HG02610 (cell line): ENCODE measurements at regions not wholly inside any gene's neighbourhood (a gene's known extent, or its start where the extent isn't known, plus 50 kb on each side); places are given as distances from the start of the nearest gene placed in this dataset.
"Not testable (repeated sequence)": the region's sequence is repeated elsewhere in the genome, so short reads cannot be mapped to it uniquely, and the experiment has no call there.

Experiments
- ATAC-seq: cut with Tn5 transposase; IDR thresholded peaks from one replicate; pipeline ENCODE4 v1.9.1; 2021; ENCODE audit warnings: mild to moderate bottlenecking, moderate library complexity; ENCODE audit not compliant: unreplicated experiment

DNA sequence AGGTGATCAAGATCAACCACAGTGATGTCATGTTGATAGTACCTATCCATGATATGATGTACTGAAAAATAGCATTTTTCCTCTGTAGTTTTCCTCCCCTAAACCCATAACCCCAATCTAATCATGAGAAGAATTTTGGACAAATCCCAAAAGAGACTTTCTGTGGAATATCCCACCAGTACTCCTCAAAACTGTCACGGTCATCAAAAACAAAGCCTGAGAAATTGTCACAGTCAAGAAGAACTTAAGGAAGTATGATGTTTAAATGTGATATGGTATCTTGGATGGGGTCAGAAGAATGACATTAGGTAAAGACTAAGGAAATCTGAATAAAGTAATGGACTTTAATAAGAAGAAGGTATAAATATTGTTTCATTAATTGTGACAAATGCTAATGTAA, 248.8 kb downstream of the RMST start:
- ATAC-seq: no peak

DNA sequence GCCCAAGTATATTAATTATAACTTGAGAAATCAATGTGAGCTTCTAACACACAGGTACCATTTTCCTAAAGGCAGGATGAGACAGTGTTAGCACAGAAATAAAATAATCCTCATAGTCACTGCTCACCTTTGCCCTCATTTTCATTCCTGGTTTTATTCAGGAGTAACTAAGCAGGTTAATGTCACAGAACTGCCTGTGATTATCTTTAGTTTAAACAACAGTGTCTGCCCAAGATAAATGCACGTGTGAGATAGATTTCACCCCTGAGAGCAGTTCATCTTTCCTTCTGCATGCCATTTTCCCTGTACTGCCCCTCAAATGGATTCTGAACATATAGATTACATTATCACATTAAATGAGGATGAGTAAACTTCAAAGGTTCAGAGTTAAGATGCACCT, 250.7 kb downstream of the RMST start:
- no peak for ATAC-seq

DNA sequence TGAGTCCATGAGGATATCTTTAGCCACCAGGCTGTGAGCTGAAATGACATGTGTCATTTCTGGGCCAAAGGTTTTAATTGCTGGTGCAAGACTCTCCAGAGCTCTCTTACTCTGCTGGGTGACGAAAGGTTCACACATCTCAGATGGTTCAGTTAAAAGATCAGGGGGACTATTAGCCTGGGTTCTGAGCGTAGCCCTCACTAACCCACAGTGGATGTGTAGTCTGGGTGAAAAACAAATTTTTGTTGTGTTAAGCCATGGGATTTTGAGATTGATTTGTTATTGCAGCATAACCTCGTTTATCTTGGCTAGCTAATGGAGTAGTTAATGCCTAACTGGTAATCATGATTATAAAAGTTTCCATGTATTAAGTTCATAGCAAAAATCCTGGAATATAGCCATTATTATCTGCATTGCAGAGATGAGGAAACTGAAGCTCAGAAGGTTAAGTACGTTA, 251.5 kb downstream of the RMST start:
- no peak for ATAC-seq

DNA sequence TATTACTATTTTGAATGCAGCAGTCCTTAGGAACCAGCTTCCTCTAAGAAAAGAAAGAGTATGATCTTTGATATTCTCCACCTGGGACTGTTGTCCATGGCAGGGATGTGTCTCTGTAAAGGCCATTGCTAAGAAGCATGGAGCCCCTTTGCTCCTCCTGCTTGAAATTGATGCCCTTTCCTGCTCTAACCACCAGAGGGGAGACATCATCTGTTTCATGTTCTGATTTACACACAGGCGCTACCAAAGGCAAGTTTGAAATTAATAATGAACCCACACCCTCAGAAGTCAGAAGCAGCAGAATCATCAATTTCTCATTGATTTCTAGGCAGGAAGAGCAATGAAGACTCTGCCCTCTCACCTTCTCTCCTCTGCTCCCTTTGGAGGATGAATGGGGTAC, 253.8 kb downstream of the RMST start:
- ATAC-seq: no peak

DNA sequence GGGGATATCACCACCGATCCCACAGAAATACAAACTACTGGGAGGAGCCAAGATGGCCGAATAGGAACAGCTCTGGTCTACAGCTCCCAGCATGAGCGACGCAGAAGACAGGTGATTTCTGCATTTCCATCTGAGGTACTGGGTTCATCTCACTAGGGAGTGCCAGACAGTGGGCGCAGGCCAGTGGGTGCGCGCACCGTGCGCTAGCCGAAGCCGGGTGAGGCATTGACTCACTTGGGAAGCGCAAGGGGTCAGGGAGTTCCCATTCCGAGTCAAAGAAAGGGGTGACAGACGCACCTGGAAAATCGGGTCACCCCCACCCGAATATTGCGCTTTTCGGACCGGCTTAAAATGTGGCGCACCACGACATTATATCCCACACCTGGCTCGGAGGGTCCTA, 261.2 kb downstream of the RMST start:
- ATAC-seq: not testable (repeated sequence)

DNA sequence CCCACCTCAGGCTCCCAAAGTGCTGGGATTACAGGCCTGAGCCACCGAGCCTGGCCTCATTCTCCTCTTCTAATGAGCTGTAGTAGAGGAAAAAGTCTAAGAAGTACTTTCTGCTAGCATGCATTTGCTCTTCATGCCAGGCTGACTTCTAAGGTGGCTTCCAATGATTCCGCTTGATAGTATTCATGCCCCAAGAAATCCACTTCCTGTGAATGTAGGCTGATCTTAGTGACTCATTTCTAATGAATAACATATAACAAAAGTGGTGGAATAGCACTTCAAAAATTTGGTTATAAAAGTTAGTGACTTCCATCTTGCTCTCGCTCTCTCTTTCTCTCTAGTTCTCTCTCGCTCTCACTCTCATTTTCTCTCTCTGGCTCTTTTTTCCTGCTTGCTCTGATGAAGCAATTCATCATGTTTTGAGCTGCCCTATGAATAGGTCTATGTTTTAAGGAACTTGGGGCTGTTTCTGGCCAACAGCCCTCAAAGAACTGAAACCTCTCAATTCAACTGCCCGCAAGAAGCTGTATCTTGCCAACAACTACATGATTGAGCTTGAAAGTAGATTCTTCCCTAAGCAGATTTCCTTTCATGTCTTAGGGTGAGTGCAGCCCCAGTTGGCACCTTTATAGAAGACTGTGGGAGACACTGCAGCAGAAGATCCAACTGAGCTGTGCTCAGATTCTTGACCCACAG, 282.9 kb downstream of the RMST start:
- ATAC-seq: no peak

DNA sequence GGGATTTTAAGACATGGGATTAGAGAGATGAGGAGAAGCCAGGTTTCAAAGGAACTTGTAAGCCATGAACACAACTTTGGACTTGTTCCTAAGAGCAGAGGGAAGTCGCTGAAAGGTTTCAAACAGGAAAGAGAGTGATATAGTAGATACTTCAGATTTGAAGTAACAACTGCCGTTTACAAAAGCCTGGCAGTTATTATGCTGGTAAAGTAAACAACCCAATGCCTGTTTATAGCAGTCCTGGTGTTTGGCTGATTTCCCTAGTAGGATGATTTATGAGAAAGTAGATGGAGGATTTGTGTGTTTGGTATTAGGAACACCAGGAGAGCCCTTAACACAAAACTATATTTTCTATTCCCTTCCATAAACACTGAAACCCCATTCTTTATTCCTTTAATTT, 285.7 kb downstream of the RMST start:
- ATAC-seq: no peak

DNA sequence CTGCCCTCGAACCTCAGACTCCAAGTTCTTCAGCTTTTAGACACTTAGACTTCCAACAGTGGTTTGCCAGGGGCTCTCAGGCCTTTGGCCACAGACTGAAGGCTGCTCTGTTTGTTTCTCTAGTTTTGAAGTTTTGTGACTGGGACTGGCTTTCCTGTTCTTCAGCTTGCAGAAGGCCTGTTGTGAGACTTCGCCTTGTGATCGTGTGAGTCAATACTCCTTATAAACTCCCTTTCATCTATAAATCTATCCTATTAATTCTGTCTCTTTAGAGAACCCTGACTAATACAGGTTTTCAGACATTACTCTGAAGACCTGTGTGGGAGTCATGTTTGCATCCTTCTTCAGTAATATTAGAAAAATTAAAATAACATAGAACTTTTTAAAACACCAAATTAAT, 289.1 kb downstream of the RMST start:
- no peak for ATAC-seq

DNA sequence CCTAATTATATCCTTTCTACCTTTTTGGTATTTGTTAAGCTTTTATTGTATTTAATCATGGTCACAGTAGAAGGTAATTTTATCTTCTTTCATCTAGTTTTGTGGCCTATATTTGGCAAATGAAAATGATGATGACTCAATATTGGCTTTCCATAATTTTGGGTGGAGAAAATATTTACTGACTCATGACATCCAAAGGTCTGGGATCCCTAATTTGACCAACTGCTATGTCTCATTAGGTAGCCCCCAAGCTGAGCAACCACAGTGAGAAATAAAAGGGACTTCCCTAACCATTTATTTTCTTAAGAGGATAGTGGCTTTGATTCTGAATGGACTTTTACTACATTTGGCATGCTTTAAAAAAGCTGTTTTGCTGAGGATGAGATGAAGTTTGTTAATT, 289.5 kb downstream of the RMST start:
- no peak for ATAC-seq

DNA sequence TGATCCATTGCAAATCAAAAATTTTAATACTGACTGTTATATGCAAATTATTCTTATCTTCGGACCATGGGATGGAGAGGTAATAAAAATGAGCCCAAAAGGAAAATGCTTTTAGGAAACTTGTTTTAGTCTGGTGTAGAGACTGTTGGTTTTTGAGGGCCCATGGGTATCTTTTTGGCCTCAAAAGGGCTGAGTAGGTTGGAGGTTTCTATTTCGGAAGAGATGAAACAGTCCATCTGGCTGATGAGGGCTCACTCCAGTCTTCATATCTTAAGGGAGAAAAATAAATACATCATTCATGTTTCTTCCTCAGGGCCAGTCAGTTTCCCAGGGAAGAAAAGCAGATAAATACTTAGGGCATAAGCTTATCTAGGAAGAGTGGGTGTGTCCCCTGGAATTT, 290.7 kb downstream of the RMST start:
- no peak for ATAC-seq

DNA sequence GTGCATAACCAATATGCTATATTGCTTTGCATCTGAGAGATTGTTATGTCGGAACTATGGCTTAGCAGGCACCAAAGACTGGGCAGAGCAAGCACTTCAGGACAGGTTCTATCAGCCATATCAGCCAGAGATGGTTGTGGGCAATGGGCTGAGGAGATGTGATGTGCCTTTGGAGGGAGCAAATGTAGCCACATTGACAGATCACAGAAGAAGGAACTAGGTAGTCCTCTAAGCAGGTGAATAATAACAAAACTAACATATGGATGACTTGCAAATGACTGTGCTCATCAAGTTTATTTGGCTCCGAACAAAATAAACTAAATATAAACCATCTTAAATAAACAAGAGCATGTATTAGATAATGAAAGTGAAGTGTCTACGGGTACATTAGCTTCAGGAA, 291.7 kb downstream of the RMST start:
- ATAC-seq: no peak

DNA sequence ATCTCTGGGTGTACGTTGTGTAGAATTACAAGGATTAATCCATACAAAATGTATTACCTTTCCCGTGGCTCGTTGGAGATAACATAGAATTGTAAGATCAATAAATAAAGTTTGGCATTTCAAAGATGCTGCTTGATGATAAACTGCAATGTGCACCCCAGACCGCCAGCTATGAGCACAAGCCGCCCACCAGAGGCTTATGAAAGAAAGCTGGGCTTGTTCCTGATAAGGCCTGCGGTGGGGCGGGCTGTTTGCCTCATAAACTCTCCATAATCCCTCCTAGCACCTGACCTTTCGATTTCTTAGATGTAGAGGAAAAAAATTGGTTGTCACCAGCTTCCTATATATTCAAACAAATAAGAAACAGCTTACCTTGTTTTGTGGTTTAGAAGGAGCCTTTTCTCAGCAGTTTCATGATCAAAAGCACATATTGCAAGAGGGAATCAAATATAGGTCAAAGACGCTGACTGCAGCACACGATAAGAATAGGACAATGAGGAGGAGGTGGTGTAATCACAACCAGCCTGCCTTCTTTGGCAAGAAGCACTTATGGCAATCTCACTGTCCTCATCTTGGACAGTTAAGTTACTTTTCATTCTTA, 293.6 kb downstream of the RMST start:
- no peak for ATAC-seq

DNA sequence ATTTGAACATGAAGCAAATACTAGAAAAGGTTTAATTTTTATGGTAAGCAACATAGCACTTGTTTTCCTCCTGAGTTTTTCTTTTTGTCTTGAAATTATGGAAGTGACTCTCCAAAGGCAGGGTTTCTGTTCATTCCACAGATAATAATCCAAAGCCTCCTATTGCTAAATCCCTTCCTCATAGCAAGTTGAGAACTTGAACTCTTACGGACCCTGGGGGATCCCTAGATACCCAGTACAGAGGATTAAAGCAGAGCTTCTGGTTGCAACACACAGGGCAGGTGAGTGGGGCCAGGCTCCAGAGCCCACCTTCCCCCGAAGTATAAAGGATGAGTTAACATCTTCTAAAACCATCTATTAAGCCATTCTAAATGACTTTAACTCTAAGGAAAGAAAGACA, 294.1 kb downstream of the RMST start:
- no peak for ATAC-seq

DNA sequence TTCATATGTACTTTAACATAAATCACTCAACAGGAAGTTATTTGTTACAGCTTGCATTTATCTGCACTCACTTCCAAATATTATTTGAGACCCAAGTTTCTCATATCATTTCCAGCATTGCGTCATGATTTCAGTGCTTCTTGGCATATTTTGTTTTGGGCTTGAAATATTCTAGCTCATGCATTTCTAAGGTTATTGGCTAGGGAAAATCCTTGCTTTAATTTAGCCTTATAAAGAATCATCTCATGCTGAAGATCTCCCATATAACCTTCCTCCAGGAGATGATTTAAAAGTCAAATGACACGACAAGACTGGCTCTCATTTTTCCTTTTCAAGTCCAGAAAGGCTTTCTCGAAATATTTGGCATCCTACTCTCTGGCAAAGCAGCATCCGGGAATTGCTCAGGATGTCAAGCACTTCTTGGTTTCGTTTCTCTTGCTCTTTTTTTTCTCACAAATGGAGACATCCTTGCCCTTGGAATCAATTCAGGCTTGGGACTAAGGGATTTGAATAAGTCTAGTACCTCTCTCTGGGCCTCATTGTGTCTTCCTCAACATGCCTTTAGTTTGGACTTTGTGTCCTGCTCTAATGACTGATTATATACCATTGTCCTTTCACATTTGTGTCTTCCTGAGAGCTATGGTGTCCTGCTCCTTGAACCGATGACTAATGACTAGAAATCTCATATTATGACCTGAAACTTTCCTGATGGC, 295.0 kb downstream of the RMST start:
- ATAC-seq: no peak

DNA sequence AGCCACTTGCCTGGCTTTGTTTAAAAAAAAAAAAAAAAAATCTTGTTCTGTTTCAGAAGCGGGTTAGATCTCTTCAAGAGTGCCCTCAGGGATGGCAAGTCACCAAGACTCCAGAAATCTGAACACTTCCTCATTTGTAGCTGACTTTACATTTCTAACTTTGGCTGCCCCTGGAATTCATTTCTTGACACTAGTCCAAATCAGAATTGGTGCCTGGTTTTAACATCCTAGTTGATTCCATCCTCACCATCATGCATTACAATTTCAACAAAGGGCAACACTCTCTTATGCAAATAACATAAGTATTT, 295.5 kb downstream of the RMST start:
- ATAC-seq: no peak

DNA sequence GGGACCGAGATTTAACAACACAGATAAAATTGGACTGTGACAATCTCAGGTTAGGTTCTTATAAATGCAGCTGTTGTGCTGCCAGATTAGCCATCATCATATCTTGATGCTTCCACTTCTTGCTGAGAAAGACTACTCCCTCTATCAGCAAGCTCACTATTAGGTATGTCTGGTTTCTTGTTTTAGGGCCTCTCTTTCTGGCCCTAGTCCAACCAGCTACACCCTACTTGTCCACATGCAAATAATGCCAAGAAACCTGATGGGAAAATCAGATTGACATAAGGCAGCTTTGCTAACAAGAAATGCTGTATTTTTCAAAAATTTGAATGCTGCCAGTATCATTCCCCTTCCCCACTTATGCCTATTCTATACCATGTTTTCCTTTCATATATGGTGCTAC, 296.0 kb downstream of the RMST start:
- no peak for ATAC-seq

DNA sequence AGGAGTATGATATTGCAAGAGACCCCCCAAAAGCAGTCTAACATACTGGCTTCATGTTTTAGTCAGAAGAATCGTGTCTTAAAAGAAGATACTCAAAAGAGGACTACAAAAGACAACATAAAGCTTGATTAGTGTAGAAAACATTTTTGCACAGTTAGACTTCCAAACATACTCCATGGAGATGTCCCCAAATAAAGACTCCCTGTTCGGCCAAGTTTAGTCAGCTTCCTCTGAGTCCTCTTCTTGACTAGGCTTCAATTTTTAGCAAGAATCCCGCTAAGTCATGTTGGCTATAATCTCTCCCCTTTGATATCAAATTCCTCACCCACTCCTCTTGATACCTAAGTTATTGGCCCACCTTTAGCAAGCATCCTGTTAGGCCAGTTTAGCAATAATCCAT, 298.0 kb downstream of the RMST start:
- ATAC-seq: no peak

DNA sequence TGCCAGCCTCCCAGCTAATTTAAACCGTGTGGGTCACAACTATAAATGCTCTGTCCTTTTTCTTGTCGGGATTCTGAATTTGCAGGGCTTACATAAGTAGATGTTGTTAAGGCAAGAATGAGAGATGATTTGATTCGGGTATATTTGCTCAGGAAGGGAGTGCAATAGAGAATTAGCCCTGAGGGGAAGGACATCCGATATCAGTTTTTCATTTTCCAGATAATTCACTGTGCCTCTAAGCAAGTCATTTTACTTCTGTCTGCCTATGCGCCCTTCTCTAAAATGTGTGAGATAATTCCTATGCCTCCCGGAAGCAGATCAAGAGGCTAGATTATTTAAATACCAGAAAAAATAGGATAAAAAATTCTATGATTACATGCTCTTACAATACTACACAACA, 300.5 kb downstream of the RMST start:
- ATAC-seq: no peak

DNA sequence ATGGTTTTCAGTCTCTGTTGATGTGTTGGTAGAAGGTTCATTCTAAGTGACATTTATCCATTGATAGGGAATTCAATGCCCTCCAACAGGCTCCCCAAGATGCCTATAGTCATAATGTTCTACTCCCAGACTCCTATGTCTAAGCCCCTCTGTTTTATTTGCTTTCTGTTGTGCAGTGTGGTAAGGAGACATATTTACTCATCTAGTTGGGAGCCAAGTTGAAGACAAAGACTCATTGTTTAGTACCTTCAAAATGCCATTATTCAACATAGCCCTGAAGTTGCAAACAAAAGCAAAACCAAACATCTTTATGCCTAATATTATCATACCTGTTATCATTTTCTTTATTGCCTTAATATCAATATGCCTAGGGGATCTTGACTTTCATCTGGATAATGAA, 302.1 kb downstream of the RMST start:
- no peak for ATAC-seq

DNA sequence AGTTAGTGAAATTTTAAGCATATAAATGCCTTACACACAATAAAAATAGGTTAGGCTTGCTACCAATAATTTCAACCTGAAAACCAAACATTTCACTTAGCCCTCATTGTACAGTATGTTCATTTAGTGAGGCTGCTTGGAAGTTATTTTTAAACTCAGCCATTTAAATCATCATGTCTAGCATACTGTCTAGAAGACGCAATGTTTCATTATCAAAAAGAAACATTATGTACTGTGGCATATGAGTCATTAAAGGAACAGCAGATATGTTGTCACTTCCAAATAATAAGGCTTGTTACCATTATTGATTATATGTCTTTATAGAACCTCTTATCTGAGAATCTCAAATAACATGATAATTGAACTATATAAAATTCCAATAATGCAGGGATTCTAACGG, 304.7 kb downstream of the RMST start:
- ATAC-seq: no peak

DNA sequence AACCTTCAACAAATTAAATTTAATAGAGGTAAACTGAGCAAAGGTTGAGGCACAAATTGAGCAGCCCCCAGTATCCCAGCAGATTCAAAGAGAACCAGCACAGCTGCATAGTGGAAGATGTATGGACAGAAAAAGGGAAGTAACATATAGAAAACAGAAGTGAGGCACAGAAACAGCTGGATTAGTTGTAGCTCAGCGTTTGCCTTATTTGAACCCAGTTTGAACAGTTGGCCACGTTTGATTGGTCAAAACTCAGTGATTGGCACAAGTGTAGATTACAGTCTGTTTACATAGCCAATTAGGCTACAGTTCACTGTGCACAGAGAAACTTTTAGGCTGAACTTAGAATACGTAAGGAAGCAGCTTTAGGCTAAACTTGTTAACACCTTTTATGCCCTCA, 315.5 kb downstream of the RMST start:
- ATAC-seq: no peak

DNA sequence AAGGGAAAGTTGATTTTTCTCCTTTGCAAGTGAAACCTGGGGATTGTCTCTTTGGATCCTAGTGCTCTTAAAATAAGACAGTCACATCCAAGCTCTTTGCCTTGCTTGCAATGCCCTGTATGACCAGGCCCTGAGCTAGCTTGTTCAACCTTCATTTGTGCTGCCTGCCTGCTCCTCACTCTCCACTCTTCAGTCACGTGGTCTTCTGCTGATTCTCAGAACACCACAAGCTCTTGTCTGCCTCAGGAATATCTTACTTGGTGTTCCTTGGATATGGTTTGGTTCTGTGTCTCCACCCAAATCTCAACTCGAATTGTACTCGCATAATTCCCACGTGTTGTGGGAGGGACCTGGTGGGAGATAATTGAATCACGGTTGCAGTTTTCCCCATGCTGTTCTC, 318.7 kb downstream of the RMST start:
- ATAC-seq: no peak

DNA sequence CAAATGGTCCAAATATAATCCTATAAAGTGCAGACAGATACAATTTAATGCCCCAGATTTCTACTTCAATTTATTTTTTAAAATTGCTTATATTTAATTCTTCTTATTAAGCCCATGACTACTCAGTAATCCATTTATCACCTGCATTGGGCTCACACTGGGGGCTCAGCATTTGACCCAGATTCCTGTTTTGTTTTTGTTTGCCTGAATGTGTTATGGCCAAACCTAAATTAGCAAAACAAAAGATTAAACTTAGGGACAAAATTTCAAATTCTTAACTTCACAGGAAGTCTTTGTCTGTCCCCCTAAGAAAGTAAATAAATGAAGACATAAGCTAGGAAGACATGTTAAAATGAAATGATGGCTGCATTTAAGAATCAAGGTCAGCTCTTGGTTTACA, 322.3 kb downstream of the RMST start:
- ATAC-seq: no peak
